GM12878 (cell line): ENCODE measurements at regions not wholly inside any gene's neighbourhood (a gene's known extent, or its start where the extent isn't known, plus 50 kb on each side); places are given as distances from the start of the nearest gene placed in this dataset.

Experiments used
- ATAC-seq: fragments of 200-7000 bp; cut with Tn5 transposase; 3 replicates; pipeline ENCODE4 v1.9.1; 2020; ENCODE audit warnings: mild to moderate bottlenecking, moderate library complexity
- BruUV-seq: library from RNA; stranded (reverse); fragments of 400-500 nt; replicated peaks from 2 replicates; lab custom pipeline; 2021; lab: Mats Ljungman, UMichigan
- CTCF ChIA-PET: fragments of 300-600 bp; sonication (Branson Sonifier 250); formaldehyde crosslinking; extraction: SDS; loops from one replicate; lab custom pipeline; 2021; ENCODE audit warnings: inconsistent platforms; lab: Yijun Ruan, JAX
- POLR2A ChIA-PET: fragments of 350-600 bp; formaldehyde crosslinking; extraction: SDS; loops from one replicate; lab custom pipeline; 2021; ENCODE audit warnings: inconsistent platforms; lab: Charles Lee
- RAD21 ChIA-PET: fragments of 300-600 bp; sonication (Branson Sonifier 250); formaldehyde crosslinking; loops from one replicate; lab custom pipeline; 2023; ENCODE audit warnings: antibody characterized with exemption; ENCODE audit not compliant: unreplicated experiment; lab: Charles Lee
- SMC1A ChIA-PET: fragments of 300-600 bp; sonication (Branson Sonifier 250); formaldehyde crosslinking; loops from one replicate; lab custom pipeline; 2023; ENCODE audit not compliant: unreplicated experiment, uncharacterized antibody; lab: Charles Lee
- DNase-seq: peaks from one replicate; pipeline ENCODE4 v3.0.0-alpha.2; 2011; ENCODE audit warnings: low read depth, low spot score
- FAIRE-seq: peaks from 3 replicates; lab custom pipeline; 2011; peaks lifted over from hg19 to GRCh38; lab: Jason Lieb, UNC
- H2AFZ ChIP-seq: 2 replicates; pipeline ENCODE4 v1.6.0; 2011; ENCODE audit warnings: low read depth, low read length, control low read depth; ENCODE audit not compliant: control insufficient read depth
- H3K27ac ChIP-seq: 2 replicates; pipeline ENCODE4 v1.5.1; 2011; ENCODE audit warnings: control low read depth; ENCODE audit not compliant: control insufficient read depth, insufficient read depth
- H3K27me3 ChIP-seq, 2 experiments: replicated peaks in 1 of 2; 2 replicates each; pipeline versions ENCODE4 v1.6.0 to v1.6.1; 2011; ENCODE audit warnings: low read length in 1 of 2; ENCODE audit not compliant: control insufficient read depth in 2 of 2, insufficient read depth in 2 of 2
- H3K36me3 ChIP-seq, 2 experiments: 2 replicates each; pipeline ENCODE4 v1.5.1; 2011; ENCODE audit warnings: low read length in 1 of 2; ENCODE audit not compliant: control insufficient read depth in 2 of 2, insufficient read depth in 2 of 2
- H3K4me1 ChIP-seq: 2 replicates; pipeline ENCODE4 v1.6.1; 2011; ENCODE audit warnings: mild to moderate bottlenecking, low read length, moderate library complexity, mixed read lengths; ENCODE audit not compliant: control insufficient read depth, insufficient read depth
- H3K4me2 ChIP-seq: 2 replicates; pipeline ENCODE4 v1.6.0; 2011; ENCODE audit warnings: control low read depth; ENCODE audit not compliant: control insufficient read depth, insufficient read depth
- H3K4me3 ChIP-seq: fragments of 200-600 bp; sonication (generic); 2 replicates; pipeline ENCODE4 v1.5.1; 2016
- H3K79me2 ChIP-seq: 2 replicates; pipeline ENCODE4 v1.6.0; 2011; ENCODE audit warnings: low read length; ENCODE audit not compliant: control insufficient read depth, insufficient read depth
- H3K9ac ChIP-seq: 2 replicates; pipeline ENCODE4 v1.8.0; 2011; ENCODE audit warnings: low read length, control low read depth, mixed read lengths; ENCODE audit not compliant: control insufficient read depth, insufficient read depth
- H3K9me3 ChIP-seq: replicated peaks from 3 replicates; pipeline ENCODE4 v1.5.1; 2011; ENCODE audit warnings: mild to moderate bottlenecking, low read length; ENCODE audit not compliant: control insufficient read depth, insufficient read depth
- H4K20me1 ChIP-seq: 2 replicates; pipeline ENCODE4 v1.6.0; 2011; ENCODE audit not compliant: control insufficient read depth, insufficient read depth
- CHD1 ChIP-seq: IDR thresholded peaks from 2 replicates; pipeline ENCODE4 v1.6.1; 2012; ENCODE audit warnings: low read depth, low read length, improper control_type of control experiment
- CREB1 ChIP-seq: IDR thresholded peaks from 2 replicates; pipeline ENCODE4 v1.6.1; 2012; ENCODE audit warnings: low read depth, mild to moderate bottlenecking, inconsistent platforms
- E2F8 ChIP-seq: fragments of 450-650 bp; IDR thresholded peaks from 2 replicates; pipeline ENCODE4 v1.6.1; 2018; ENCODE audit warnings: mild to moderate bottlenecking, low read depth, moderate library complexity; ENCODE audit not compliant: partially characterized antibody
- EED ChIP-seq: sonication (generic); IDR thresholded peaks from 2 replicates; pipeline ENCODE4 v1.6.1; 2016; ENCODE audit warnings: antibody characterized with exemption, low read depth
- IRF5 ChIP-seq: fragments of 450-650 bp; IDR thresholded peaks from 2 replicates; pipeline ENCODE4 v1.6.1; 2017; ENCODE audit warnings: borderline replicate concordance
- KAT2A ChIP-seq: conservative IDR thresholded peaks from 2 replicates; pipeline ENCODE4 v1.6.1; 2011; ENCODE audit warnings: low read depth, low read length; ENCODE audit not compliant: control insufficient read depth
- KLF5 ChIP-seq: fragments of 450-650 bp; IDR thresholded peaks from 2 replicates; pipeline ENCODE4 v1.6.1; 2014; ENCODE audit warnings: mild to moderate bottlenecking; ENCODE audit not compliant: partially characterized antibody
- MEF2B ChIP-seq: fragments of 450-650 bp; IDR thresholded peaks from 2 replicates; pipeline ENCODE4 v1.6.1; 2018; ENCODE audit warnings: mild to moderate bottlenecking, moderate library complexity; ENCODE audit not compliant: partially characterized antibody, poor library complexity, severe bottlenecking
- MYC ChIP-seq: IDR thresholded peaks from 2 replicates; pipeline ENCODE4 v1.6.1; 2011; ENCODE audit warnings: mild to moderate bottlenecking, low read length, moderate library complexity, inconsistent platforms; ENCODE audit not compliant: insufficient read depth, insufficient replicate concordance, insufficient read length, severe bottlenecking
- PAX5 ChIP-seq: IDR thresholded peaks from 2 replicates; pipeline ENCODE4 v1.6.1; 2011; ENCODE audit warnings: low read depth, low read length, borderline replicate concordance
- PRDM15 ChIP-seq: fragments of 450-650 bp; formaldehyde crosslinking; IDR thresholded peaks from 2 replicates; pipeline ENCODE4 v1.4.0; 2020; ENCODE audit warnings: mild to moderate bottlenecking, moderate library complexity
- RAD21 ChIP-seq: IDR thresholded peaks from 2 replicates; pipeline ENCODE4 v1.6.1; 2011; ENCODE audit warnings: mild to moderate bottlenecking, low read depth, low read length, moderate library complexity; ENCODE audit not compliant: insufficient read depth
- TARDBP ChIP-seq: IDR thresholded peaks from 2 replicates; pipeline ENCODE4 v1.6.1; 2016; ENCODE audit warnings: borderline replicate concordance
- TBL1XR1 ChIP-seq: IDR thresholded peaks from 2 replicates; pipeline ENCODE4 v1.6.1; 2012; ENCODE audit warnings: low read depth, low read length, improper control_type of control experiment
- YBX1 ChIP-seq: fragments of 450-650 bp; IDR thresholded peaks from 2 replicates; pipeline ENCODE4 v1.6.1; 2016; ENCODE audit warnings: antibody characterized with exemption
- ZNF207 ChIP-seq: fragments of 450-650 bp; IDR thresholded peaks from 2 replicates; pipeline ENCODE4 v1.6.1; 2014; ENCODE audit warnings: antibody characterized with exemption, mild to moderate bottlenecking, borderline replicate concordance
- ZNF24 ChIP-seq: fragments of 450-650 bp; IDR thresholded peaks from 2 replicates; pipeline ENCODE4 v1.6.1; 2017; ENCODE audit warnings: antibody characterized with exemption, mild to moderate bottlenecking
- WGBS: methylation state at CpG from one replicate; pipeline ENCODE4 v1.1.6; 2016; ENCODE audit warnings: low lambda C conversion rate; ENCODE audit not compliant: insufficient replicate concordance, insufficient coverage; ENCODE audit errors: missing lambda C conversion rate; 5-methylcytosine and 5-hydroxymethylcytosine counted together
- in situ Hi-C: fragments of 300-500 bp; cut with MboI; formaldehyde crosslinking; loops from 9 replicates; pipeline ENCODE4 v1.14.3; 2018; ENCODE audit warnings: mixed read lengths
- intact Hi-C: fragments of 100-400 bp; cut with micrococcal nuclease; formaldehyde crosslinking; loops from one replicate; pipeline ENCODE4 v1.14.2; 2022; ENCODE audit not compliant: unreplicated experiment

GRCh38 chr7:52782348-52782747 lies 253.1 kb upstream of the POM121L12 start (continued):
- TF ChIP-seq PRDM15: no peak
- TF ChIP-seq YBX1: no peak
- TF ChIP-seq TBL1XR1: no peak
- TF ChIP-seq RAD21: no peak
- TF ChIP-seq KLF5: no peak
- TF ChIP-seq ZNF207: no peak
- no peak for TF ChIP-seq IRF5

- intact Hi-C loops: no loop called here
- Histone ChIP-seq H3K79me2 (no peaks in the 10 kb centered on the region), H3K27ac (no peak overlapping the region), H3K4me2 (no peak overlapping the region), H3K36me3 (no peaks in the 10 kb centered on the region), H2AFZ (no peak overlapping the region), H3K4me1 (no peaks in the 10 kb centered on the region), H4K20me1 (no peaks in the 10 kb centered on the region), H3K4me3 (no peak overlapping the region), H3K9ac (no peak overlapping the region), H3K9me3 (no peaks in the 10 kb centered on the region), H3K27me3 (no peaks in the 10 kb centered on the region)
- ATAC-seq (no peak), DNase-seq (no peak), FAIRE-seq (no peak)
- WGBS: 33% methylated on average over 4 of the region's 4 CpGs
- SMC1A ChIA-PET: no interaction called here
- in situ Hi-C loops: no loop called here
- POLR2A ChIA-PET: interaction anchor here (0.6 kb wide), 1 partner anchor 40 kb away, joined by 4 read pairs; no protein-coding TSS in a partner anchor
- RAD21 ChIA-PET: no interaction called here
- TF ChIP-seq MYC: no peak
- TF ChIP-seq PAX5: no peak
- TF ChIP-seq CHD1: no peak
- no peak for TF ChIP-seq KAT2A
- TF ChIP-seq TARDBP: no peak
- no peak for TF ChIP-seq MEF2B
- TF ChIP-seq EED: no peak
- TF ChIP-seq ZNF24: no peak
- no peak for TF ChIP-seq CREB1
- TF ChIP-seq E2F8: no peak
- no TSS peak for BruUV-seq
- CTCF ChIA-PET: interaction anchor here (1.0 kb wide), 1 partner anchor 180 kb away, joined by 3 read pairs; no protein-coding TSS in a partner anchor
Observed at GRCh38 chr7:52781250-52781649, 254.2 kb upstream of the POM121L12 start.
